Right atrium auricular region (tissue), 2 donors: ENCODE measurements at regions not wholly inside any gene's neighbourhood (a gene's known extent, or its start where the extent isn't known, plus 50 kb on each side); places are given as distances from the start of the nearest gene placed in this dataset.

Experiments used
- DNase-seq: peaks from one replicate; pipeline ENCODE4 v3.0.0-alpha.2; 2019; ENCODE audit warnings: low spot score
- H3K27ac ChIP-seq, 2 donors: fragments of 200-600 bp; sonication (generic); 1 replicate in 1 of 2; 2 replicates in 1 of 2; pipeline ENCODE4 v1.5.1; 2016 to 2019
- H3K27me3 ChIP-seq, 2 donors: fragments of 200-600 bp; sonication (generic); one replicate each; pipeline versions ENCODE4 v1.5.1 to v1.6.0; 2017 to 2019
- H3K36me3 ChIP-seq: fragments of 200-600 bp; sonication (generic); one replicate; pipeline ENCODE4 v1.5.1; 2016
- H3K4me1 ChIP-seq, 2 donors: fragments of 200-600 bp; sonication (generic); one replicate each; pipeline versions ENCODE4 v1.5.1 to v1.6.0; 2017 to 2019
- H3K4me3 ChIP-seq, 2 donors: fragments of 200-600 bp; sonication (generic); 1 replicate in 1 of 2; 2 replicates in 1 of 2; pipeline ENCODE4 v1.5.1; 2017 to 2019; ENCODE audit warnings: mild to moderate bottlenecking in 1 of 2, moderate library complexity in 1 of 2
- H3K9me3 ChIP-seq, 2 donors: fragments of 200-600 bp; sonication (generic); one replicate each; pipeline ENCODE4 v1.5.1; 2019
- CTCF ChIP-seq, 2 donors: fragments of 200-600 bp; sonication (generic); IDR thresholded peaks; one replicate each; pipeline ENCODE4 v1.5.1; 2019; ENCODE audit warnings: antibody characterized with exemption in 2 of 2

DNA sequence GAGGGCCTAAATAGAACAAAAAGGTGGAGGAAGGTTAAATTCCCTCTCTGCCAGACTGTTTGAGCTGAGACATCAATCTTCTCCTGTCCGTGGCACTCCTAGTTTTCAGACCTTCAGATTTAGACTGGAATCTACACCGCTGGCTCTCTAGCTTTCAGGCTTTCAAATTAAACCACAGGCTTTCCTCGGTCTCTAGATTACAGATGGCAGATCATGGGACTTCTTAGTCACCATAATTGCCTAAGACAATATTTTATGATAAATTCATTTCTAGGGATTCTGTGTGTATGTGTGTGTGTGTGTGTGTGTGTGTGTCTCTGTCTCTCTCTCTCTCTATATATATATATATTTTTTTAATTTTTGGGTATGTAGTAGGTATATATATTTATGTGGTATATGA, 428.7 kb downstream of the PLA2G4A start:
- no peak overlapping the region for H3K4me3 ChIP-seq
- H3K36me3 ChIP-seq, result no peaks in the 10 kb centered on the region
- H3K4me1 ChIP-seq, result no peaks in the 10 kb centered on the region
- DNase-seq, result no peak
- no peak overlapping the region for H3K27ac ChIP-seq
- TF ChIP-seq CTCF (IDR thresholded peaks at IDR 0.05), result no peak
- no peaks in the 10 kb centered on the region for H3K9me3 ChIP-seq
- no peaks in the 10 kb centered on the region for H3K27me3 ChIP-seq

DNA sequence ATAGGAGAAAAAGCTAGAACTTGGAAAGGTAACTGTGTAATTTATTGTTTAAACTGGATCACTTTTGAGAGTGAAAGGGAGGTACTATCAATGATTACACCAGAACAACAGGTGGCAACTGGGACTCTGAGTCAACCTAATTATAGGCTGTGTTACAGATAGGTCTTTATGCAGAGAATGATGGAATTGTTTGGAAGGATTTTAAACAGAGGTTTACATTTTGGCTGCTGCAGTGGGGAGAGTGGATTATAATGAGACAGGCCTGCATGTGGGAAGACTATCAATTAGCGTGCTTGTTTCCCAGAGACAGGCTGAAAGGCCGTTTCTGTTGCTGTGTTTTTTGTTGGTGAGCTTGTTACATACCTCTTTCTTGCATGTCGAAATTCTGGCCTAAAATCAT, 432.9 kb downstream of the PLA2G4A start:
- no peaks in the 10 kb centered on the region for H3K36me3 ChIP-seq
- no peak overlapping the region for H3K27ac ChIP-seq
- no peaks in the 10 kb centered on the region for H3K27me3 ChIP-seq
- TF ChIP-seq CTCF (IDR thresholded peaks at IDR 0.05), result no peak
- no peaks in the 10 kb centered on the region for H3K9me3 ChIP-seq
- DNase-seq, result no peak
- H3K4me1 ChIP-seq, result no peaks in the 10 kb centered on the region
- H3K4me3 ChIP-seq, result no peak overlapping the region

DNA sequence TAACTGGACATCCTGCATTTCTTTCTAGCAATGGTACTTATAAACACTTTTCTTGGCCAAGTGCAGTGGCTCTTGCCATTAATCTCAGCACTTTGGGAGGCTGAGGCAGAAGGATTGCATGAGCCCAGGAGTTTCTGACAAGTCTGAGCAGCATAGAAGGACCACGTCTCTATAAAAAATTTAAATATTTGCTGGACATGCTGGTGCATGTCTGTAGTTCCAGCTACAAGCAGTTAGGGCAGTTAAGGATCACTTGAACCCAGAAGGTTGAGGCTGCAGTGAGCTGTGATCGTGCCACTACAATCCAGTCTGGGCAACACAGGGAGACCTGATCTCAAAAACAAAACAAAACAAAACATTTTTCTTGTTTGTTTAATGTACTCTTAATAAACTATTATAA, 434.0 kb downstream of the PLA2G4A start:
- Histone ChIP-seq H3K36me3 (no peaks in the 10 kb centered on the region), H3K4me3 (no peak overlapping the region), H3K9me3 (no peaks in the 10 kb centered on the region), H3K27me3 (no peaks in the 10 kb centered on the region), H3K4me1 (no peaks in the 10 kb centered on the region), H3K27ac (no peak overlapping the region)
- TF ChIP-seq CTCF (IDR thresholded peaks at IDR 0.05), result no peak
- DNase-seq, result no peak

GRCh38 chr1:187264995-187265602, 436.4 kb downstream of the PLA2G4A start:
- H3K27me3 ChIP-seq, result no peaks in the 10 kb centered on the region
- H3K9me3 ChIP-seq, result no peaks in the 10 kb centered on the region
- DNase-seq, result no peak
- H3K4me3 ChIP-seq, result no peak overlapping the region
- peak in 1 of 2 donors; percentile 21 for TF ChIP-seq CTCF (IDR thresholded peaks at IDR 0.05)
- no peaks in the 10 kb centered on the region for H3K4me1 ChIP-seq
- no peak overlapping the region for H3K27ac ChIP-seq
- H3K36me3 ChIP-seq, result no peaks in the 10 kb centered on the region

DNA sequence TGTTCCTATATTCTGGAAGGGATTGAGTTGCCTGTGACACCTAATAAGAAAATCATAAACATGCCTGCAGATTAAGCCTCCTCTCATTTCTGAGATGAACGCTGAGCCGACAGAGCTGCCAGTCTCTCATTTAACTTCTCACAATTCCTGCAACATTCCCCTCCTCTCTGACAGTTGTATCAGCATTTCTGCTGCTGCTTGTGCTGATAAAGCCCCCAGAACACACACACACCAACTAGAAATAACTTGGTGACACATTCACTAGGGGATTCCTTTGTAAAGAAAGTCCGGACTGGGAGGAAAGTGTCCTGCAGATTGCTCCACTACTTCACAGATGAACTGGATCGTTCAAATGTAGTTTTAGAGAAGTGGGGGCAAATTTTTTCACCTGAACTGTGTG, 437.3 kb downstream of the PLA2G4A start:
- Histone ChIP-seq H3K36me3 (no peaks in the 10 kb centered on the region), H3K9me3 (no peaks in the 10 kb centered on the region), H3K4me3 (no peak overlapping the region), H3K27ac (no peak overlapping the region), H3K27me3 (no peaks in the 10 kb centered on the region), H3K4me1 (no peaks in the 10 kb centered on the region)
- DNase-seq, result no peak
- TF ChIP-seq CTCF (IDR thresholded peaks at IDR 0.05), result no peak

DNA sequence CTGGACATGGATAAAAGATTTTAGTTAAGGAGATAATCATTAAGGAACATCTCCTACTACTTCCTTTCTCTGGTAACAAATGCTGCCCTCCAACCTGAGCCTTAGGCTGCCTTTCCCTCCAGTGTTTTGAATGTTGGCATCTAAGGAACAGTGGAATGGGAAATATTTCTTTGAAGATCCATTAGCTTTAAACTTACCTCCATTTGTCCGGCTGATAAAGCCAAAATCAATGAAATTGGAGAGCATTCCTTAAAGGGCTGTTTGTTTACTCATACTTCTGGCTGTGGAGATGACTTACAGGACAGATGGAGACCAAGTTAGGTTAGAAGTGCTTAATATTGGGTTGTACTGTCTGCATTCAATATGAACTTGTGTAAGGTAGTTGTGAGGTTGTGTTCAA, 439.1 kb downstream of the PLA2G4A start:
- H3K4me1 ChIP-seq, result no peaks in the 10 kb centered on the region
- H3K4me3 ChIP-seq, result no peak overlapping the region
- H3K36me3 ChIP-seq, result no peaks in the 10 kb centered on the region
- TF ChIP-seq CTCF (IDR thresholded peaks at IDR 0.05), result no peak
- H3K27me3 ChIP-seq, result no peaks in the 10 kb centered on the region
- DNase-seq, result no peak
- H3K27ac ChIP-seq, result no peak overlapping the region
- H3K9me3 ChIP-seq, result no peaks in the 10 kb centered on the region
